Lower leg skin (tissue), 4 donors: ENCODE measurements at regions not wholly inside any gene's neighbourhood (a gene's known extent, or its start where the extent isn't known, plus 50 kb on each side); places are given as distances from the start of the nearest gene placed in this dataset.

ENCODE experiments used
- DNase-seq, 2 donors: peaks; one replicate each; pipeline ENCODE4 v3.0.0-alpha.2; 2019; ENCODE audit warnings: low spot score in 2 of 2
- H3K4me3 ChIP-seq: fragments of 200-600 bp; sonication (generic); 2 replicates; pipeline ENCODE4 v1.5.1; 2017; ENCODE audit warnings: mild to moderate bottlenecking, low read depth; ENCODE audit not compliant: poor library complexity, severe bottlenecking
- POLR2A ChIP-seq, 2 donors: fragments of 450-650 bp; IDR thresholded peaks; one replicate each; pipeline ENCODE4 v1.6.1; 2016 to 2017; ENCODE audit warnings: antibody characterized with exemption in 2 of 2, mild to moderate bottlenecking in 1 of 2, moderate library complexity in 1 of 2
- WGBS, 2 donors: methylation state at CpG; one replicate each; pipeline ENCODE4 v1.1.5; 2018; 5-methylcytosine and 5-hydroxymethylcytosine counted together
- intact Hi-C: fragments of 100-400 bp; cut with DNase I; formaldehyde crosslinking; loops from one replicate; pipeline ENCODE4 v1.15.0; 2023; ENCODE audit warnings: low total_unique reads
- TF ChIP-seq, protein P1 (sequence below), 3 donors: fragments of 450-650 bp; IDR thresholded peaks; one replicate each; pipeline ENCODE4 v1.5.1; 2016; ENCODE audit warnings: antibody characterized with exemption in 3 of 3, mild to moderate bottlenecking in 3 of 3, moderate library complexity in 2 of 3

DNA sequence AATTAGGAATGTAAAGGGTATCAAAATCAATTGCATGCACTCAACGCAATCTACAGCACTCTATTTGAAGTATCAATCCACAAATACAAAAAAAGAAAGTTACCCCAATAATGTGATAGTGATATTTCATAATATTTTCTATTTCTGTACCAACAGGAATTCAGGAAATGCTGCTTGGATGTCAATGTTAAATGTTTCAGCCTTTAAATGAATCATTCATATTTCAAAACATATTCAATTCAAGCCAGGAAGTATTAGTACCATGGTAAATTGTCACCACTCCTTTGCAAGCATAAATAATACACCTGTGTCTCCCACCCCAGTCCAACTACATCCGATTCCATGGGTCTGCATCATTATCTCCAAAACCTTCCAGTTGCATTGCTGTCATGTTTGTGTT lies 1185.5 kb upstream of the CDH18 start:
- WGBS, 2 donors, result 75 to 89% methylated on average over 2 of the region's 2 CpGs

DNA sequence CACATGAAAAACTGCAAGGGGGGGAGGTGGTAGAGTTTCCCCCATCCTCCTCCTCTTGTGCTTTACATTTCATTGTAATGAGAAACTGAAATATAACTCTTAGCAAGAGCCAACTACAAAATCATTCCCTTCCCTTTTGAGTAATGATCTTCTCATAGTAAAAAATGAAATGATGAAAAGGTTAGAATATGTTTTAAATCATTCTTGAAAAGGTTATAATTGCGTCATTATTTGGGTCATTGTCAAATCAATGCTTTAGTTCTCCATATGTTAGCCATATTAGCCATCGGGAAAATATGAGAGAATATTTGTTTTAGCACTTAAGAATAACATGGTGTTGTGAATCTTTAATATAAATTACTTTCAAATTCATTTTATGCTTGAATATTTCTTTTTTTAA lies 1185.0 kb upstream of the CDH18 start:
- DNase-seq, result no peak
- H3K4me3 ChIP-seq, result no peak overlapping the region
- intact Hi-C loops, result no loop called here
- no peak for TF ChIP-seq POLR2A (IDR thresholded peaks at IDR 0.05)
- TF ChIP-seq, protein P1, sequence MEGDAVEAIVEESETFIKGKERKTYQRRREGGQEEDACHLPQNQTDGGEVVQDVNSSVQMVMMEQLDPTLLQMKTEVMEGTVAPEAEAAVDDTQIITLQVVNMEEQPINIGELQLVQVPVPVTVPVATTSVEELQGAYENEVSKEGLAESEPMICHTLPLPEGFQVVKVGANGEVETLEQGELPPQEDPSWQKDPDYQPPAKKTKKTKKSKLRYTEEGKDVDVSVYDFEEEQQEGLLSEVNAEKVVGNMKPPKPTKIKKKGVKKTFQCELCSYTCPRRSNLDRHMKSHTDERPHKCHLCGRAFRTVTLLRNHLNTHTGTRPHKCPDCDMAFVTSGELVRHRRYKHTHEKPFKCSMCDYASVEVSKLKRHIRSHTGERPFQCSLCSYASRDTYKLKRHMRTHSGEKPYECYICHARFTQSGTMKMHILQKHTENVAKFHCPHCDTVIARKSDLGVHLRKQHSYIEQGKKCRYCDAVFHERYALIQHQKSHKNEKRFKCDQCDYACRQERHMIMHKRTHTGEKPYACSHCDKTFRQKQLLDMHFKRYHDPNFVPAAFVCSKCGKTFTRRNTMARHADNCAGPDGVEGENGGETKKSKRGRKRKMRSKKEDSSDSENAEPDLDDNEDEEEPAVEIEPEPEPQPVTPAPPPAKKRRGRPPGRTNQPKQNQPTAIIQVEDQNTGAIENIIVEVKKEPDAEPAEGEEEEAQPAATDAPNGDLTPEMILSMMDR (IDR thresholded peaks at IDR 0.05), result no peak
- WGBS, 2 donors, result 38 to 64% methylated on average over 2 of the region's 2 CpGs

More for the DNA sequence above, 1185.5 kb upstream of the CDH18 start:
- no peak for TF ChIP-seq POLR2A (IDR thresholded peaks at IDR 0.05)
- TF ChIP-seq, protein P1 (IDR thresholded peaks at IDR 0.05), result no peak
- no peak overlapping the region for H3K4me3 ChIP-seq
- intact Hi-C loops, result no loop called here
- DNase-seq, result no peak

DNA sequence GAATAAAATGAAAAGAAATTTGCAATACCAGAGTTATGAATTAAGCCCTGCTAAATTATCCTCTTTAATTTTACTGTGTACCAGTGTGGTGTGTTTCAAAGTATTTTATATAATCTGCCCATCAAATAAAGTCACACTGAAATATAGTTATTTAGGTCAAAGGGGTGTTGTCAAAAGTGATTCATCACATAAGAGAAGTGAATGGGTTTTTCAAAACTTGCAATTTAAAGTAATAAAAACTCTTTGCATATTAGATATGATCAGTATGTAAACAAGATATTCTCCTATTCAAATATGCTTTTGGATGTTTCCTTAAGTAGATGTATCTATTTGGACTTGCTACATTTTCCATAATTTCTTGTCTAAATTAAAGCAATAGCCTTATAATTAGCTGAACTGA lies 1183.0 kb upstream of the CDH18 start:
- no peak overlapping the region for H3K4me3 ChIP-seq
- intact Hi-C loops, result no loop called here
- DNase-seq, result no peak
- TF ChIP-seq POLR2A (IDR thresholded peaks at IDR 0.05), result no peak
- TF ChIP-seq, protein P1 (IDR thresholded peaks at IDR 0.05), result no peak

DNA sequence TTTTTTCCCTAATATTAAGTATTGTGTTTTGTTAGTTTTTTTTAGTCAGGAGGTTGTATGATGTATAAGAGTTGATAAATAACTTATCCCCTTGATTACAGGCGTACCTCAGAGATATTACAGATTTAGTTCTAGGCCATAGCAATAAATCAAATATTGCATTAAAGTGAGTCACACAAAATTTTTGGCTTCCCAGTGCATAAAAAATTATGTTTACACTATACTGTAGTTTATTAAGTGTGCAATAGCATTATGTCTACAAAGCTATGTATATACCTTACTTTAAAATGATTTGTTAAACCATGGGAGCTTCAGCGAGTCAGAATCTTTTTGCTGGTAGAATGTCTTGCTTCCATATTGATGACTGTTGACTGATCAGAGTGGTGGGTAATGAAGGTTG lies 1180.6 kb upstream of the CDH18 start:
- no peak for TF ChIP-seq POLR2A (IDR thresholded peaks at IDR 0.05)
- TF ChIP-seq, protein P1 (IDR thresholded peaks at IDR 0.05), result no peak
- intact Hi-C loops, result no loop called here
- no peak overlapping the region for H3K4me3 ChIP-seq
- DNase-seq, result no peak
- 83% methylated on average over 2 of the region's 2 CpGs for WGBS, 2 donors

DNA sequence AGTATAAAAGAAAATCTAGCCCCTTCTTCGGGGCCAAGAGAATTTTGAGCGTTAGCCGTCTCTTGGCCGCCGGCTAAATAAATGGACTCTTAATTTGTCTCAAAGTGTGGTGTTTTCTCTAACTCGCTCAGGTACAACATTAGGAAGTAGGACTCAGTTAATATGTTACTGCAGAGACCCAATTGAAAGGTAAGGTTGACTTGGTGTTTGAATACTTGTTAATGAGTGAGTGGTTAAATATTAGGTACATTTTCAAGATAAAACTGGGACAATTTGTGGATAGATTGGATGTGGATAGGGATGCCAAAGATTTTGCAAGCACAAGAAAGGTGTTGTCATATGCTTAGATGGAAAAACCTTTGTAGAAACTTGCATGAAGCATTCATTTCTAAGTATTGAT lies 1177.3 kb upstream of the CDH18 start:
- WGBS, 2 donors, result 76 to 79% methylated on average over 6 of the region's 6 CpGs

DNA sequence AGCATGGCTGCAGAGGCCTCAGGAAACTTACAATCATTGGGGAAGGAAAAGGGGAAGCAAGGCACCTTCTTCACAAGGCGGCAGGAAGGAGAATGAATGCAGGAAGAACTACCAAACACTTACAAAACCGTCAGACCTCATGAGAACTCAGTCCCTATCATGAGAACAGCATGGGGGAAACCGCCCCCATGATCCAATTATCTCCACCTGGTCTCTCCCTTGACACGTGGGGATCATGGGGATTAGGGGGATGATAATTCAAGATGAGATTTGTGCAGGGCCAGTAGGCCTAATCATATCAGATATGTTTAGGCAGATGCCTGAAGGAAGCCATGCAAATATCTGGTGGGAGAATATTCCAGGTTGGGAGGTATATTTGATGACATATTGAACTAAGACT lies 1176.4 kb upstream of the CDH18 start:
- intact Hi-C loops, result no loop called here
- DNase-seq, result no peak
- no peak overlapping the region for H3K4me3 ChIP-seq
- TF ChIP-seq, protein P1 (IDR thresholded peaks at IDR 0.05), result no peak
- no peak for TF ChIP-seq POLR2A (IDR thresholded peaks at IDR 0.05)
- 68 to 70% methylated on average over 4 of the region's 4 CpGs for WGBS, 2 donors

More for the DNA sequence above, 1177.3 kb upstream of the CDH18 start:
- TF ChIP-seq, protein P1 (IDR thresholded peaks at IDR 0.05), result no peak
- TF ChIP-seq POLR2A (IDR thresholded peaks at IDR 0.05), result no peak
- intact Hi-C loops, result no loop called here
- no peak for DNase-seq
- no peak overlapping the region for H3K4me3 ChIP-seq
